ENCODE measurements at regions not wholly inside any gene's neighbourhood (a gene's known extent, or its start where the extent isn't known, plus 50 kb on each side); places are given as distances from the start of the nearest gene placed in this dataset.

DNA sequence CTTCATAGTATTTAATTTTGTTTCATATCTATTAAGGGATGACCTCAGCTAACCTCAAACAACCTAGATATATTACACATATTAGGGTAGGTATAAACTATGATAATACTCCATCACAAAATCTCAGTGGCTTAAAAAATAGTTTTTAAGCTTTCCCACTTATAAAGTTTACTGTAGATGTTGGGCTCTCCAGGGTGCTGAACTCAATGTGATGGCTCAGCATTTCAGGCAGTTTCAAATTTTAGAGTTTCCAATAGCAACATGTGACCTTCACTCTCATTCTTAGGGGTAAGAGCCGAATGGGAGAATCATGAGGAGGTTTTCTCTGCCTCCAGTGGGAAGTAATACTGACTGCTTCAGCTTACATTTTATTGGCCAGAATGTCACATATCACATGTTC, 357.3 kb downstream of the MEI4 start:
- H3K79me2 ChIP-seq (ENCODE audit: control insufficient read depth, low read length), result no peaks in the 10 kb centered on the region
- H3K4me2 ChIP-seq (ENCODE audit: low read length), result no peak overlapping the region
- H3K36me3 ChIP-seq (ENCODE audit: control insufficient read depth, low read length), result no peaks in the 10 kb centered on the region
- no peaks in the 10 kb centered on the region for H3K9me3 ChIP-seq (ENCODE audit: control insufficient read depth, insufficient read depth, low read length)
- no peaks in the 10 kb centered on the region for H4K20me1 ChIP-seq (ENCODE audit: control insufficient read depth, insufficient read depth, low read depth, low read length)
- no peaks in the 10 kb centered on the region for H3K9me2 ChIP-seq (replicated peaks; ENCODE audit: control insufficient read depth, low read length)
- no peaks in the 10 kb centered on the region for H3K4me1 ChIP-seq (ENCODE audit: control insufficient read depth, low read length)
- no peak overlapping the region for H3K4me3 ChIP-seq (ENCODE audit: low read length)
- TF ChIP-seq EZH2phosphoT487 (IDR thresholded peaks at IDR 0.05; ENCODE audit: borderline replicate concordance, low read length) (no peak), CTCF (IDR thresholded peaks at IDR 0.05; ENCODE audit: low read depth, low read length, poor library complexity, severe bottlenecking) (no peak)
- no peaks in the 10 kb centered on the region for H3K27me3 ChIP-seq (ENCODE audit: control insufficient read depth, low read length)
- no peak overlapping the region for H3K27ac ChIP-seq (ENCODE audit: low read depth, low read length)
- H3F3A ChIP-seq (ENCODE audit: control insufficient read depth, insufficient read depth), result no peaks in the 10 kb centered on the region

DNA sequence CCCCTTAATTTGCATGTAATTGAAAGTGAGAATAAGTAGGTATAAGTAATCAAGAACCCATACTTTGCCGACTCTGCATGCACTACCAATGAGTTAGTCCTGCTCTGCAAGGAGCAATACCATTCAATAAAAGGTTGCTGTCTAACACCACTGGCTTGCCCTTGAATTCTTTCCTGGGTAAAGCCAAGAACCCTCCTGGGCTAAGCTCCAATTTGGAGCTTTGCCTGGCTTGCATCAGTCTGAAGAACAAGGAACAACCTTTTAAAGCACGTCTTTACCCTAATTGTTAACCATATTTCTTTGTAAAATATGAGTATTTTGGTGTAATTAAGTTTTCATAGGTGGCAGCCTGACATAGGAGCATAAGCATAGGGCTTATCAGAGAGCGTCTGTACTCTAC, 367.7 kb downstream of the MEI4 start:
- H3K4me1 ChIP-seq (ENCODE audit: control insufficient read depth, low read length), result no peaks in the 10 kb centered on the region
- no peaks in the 10 kb centered on the region for H3K9me3 ChIP-seq (ENCODE audit: control insufficient read depth, insufficient read depth, low read length)
- no peaks in the 10 kb centered on the region for H3K79me2 ChIP-seq (ENCODE audit: control insufficient read depth, low read length)
- H3K27me3 ChIP-seq (ENCODE audit: control insufficient read depth, low read length), result no peaks in the 10 kb centered on the region
- no peaks in the 10 kb centered on the region for H3F3A ChIP-seq (ENCODE audit: control insufficient read depth, insufficient read depth)
- H3K9me2 ChIP-seq (replicated peaks; ENCODE audit: control insufficient read depth, low read length), result no peaks in the 10 kb centered on the region
- H3K4me2 ChIP-seq (ENCODE audit: low read length), result no peak overlapping the region
- no peak overlapping the region for H3K4me3 ChIP-seq (ENCODE audit: low read length)
- H3K36me3 ChIP-seq (ENCODE audit: control insufficient read depth, low read length), result no peaks in the 10 kb centered on the region
- H3K27ac ChIP-seq (ENCODE audit: low read depth, low read length), result no peak overlapping the region
- no peaks in the 10 kb centered on the region for H4K20me1 ChIP-seq (ENCODE audit: control insufficient read depth, insufficient read depth, low read depth, low read length)
- no peak for TF ChIP-seq EZH2phosphoT487 (IDR thresholded peaks at IDR 0.05; ENCODE audit: borderline replicate concordance, low read length)
- TF ChIP-seq CTCF (IDR thresholded peaks at IDR 0.05; ENCODE audit: low read depth, low read length, poor library complexity, severe bottlenecking), result no peak

DNA sequence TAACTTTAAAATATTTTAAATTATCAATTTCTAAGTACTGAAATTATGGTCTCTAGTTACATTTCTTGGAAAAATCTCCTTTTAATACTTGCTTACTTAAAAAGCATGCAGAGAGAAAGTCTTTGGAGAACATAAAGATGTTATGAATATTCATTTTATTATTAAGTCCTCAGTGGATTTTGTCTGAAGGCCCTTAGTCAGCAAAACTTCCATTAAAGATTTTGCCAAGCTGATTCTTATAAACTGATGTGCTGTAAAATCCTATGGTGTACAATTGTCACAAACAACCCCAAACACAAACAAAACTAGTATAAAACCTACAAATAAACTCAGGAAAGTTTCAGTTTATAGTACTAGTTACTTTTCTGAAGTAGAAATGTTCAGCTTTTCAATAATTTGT, 372.7 kb downstream of the MEI4 start:
- Histone ChIP-seq H3K27ac (ENCODE audit: low read depth, low read length) (no peak overlapping the region), H3K79me2 (ENCODE audit: control insufficient read depth, low read length) (no peaks in the 10 kb centered on the region), H3K27me3 (ENCODE audit: control insufficient read depth, low read length) (no peaks in the 10 kb centered on the region), H3K36me3 (ENCODE audit: control insufficient read depth, low read length) (no peaks in the 10 kb centered on the region), H3K4me1 (ENCODE audit: control insufficient read depth, low read length) (no peaks in the 10 kb centered on the region), H3K9me3 (ENCODE audit: control insufficient read depth, insufficient read depth, low read length) (no peaks in the 10 kb centered on the region), H3K4me3 (ENCODE audit: low read length) (no peak overlapping the region), H3F3A (ENCODE audit: control insufficient read depth, insufficient read depth) (no peaks in the 10 kb centered on the region), H3K9me2 (replicated peaks; ENCODE audit: control insufficient read depth, low read length) (no peaks in the 10 kb centered on the region), H4K20me1 (ENCODE audit: control insufficient read depth, insufficient read depth, low read depth, low read length) (no peaks in the 10 kb centered on the region), H3K4me2 (ENCODE audit: low read length) (no peak overlapping the region)
- no peak for TF ChIP-seq EZH2phosphoT487 (IDR thresholded peaks at IDR 0.05; ENCODE audit: borderline replicate concordance, low read length)

- Histone ChIP-seq H4K20me1 (ENCODE audit: control insufficient read depth, insufficient read depth, low read depth, low read length) (no peaks in the 10 kb centered on the region), H3K27me3 (ENCODE audit: control insufficient read depth, low read length) (no peaks in the 10 kb centered on the region), H3K9me2 (replicated peaks; ENCODE audit: control insufficient read depth, low read length) (no peaks in the 10 kb centered on the region), H3K4me1 (ENCODE audit: control insufficient read depth, low read length) (no peaks in the 10 kb centered on the region), H3K27ac (ENCODE audit: low read depth, low read length) (no peak overlapping the region), H3K79me2 (ENCODE audit: control insufficient read depth, low read length) (no peaks in the 10 kb centered on the region), H3K4me2 (ENCODE audit: low read length) (no peak overlapping the region), H3F3A (ENCODE audit: control insufficient read depth, insufficient read depth) (no peaks in the 10 kb centered on the region), H3K9me3 (ENCODE audit: control insufficient read depth, insufficient read depth, low read length) (no peaks in the 10 kb centered on the region), H3K4me3 (ENCODE audit: low read length) (no peak overlapping the region), H3K36me3 (ENCODE audit: control insufficient read depth, low read length) (no peaks in the 10 kb centered on the region)
- no peak for TF ChIP-seq CTCF (IDR thresholded peaks at IDR 0.05; ENCODE audit: low read depth, low read length, poor library complexity, severe bottlenecking)
- no peak for TF ChIP-seq EZH2phosphoT487 (IDR thresholded peaks at IDR 0.05; ENCODE audit: borderline replicate concordance, low read length)
Measured at GRCh38 chr6:78031228-78031627, 378.4 kb downstream of the MEI4 start.

Data from DOHH2 (cell line).